Hippocampal formation (tissue), 2 donors: ENCODE measurements at regions not wholly inside any gene's neighbourhood (a gene's known extent, or its start where the extent isn't known, plus 50 kb on each side); places are given as distances from the start of the nearest gene placed in this dataset.

Experiments used
- DNase-seq, 2 donors: peaks; one replicate each; lab custom pipeline; 2025; lab: John Stamatoyannopoulos, UW

- no peak for DNase-seq
These were observed 247.7 kb upstream of the ZNF462 start for GRCh38 chr9:106615118-106615889.

GRCh38 chr9:106616026-106616425, 246.9 kb upstream of the ZNF462 start:
- peak in 1 of 2 donors; percentile 6 for DNase-seq

DNA sequence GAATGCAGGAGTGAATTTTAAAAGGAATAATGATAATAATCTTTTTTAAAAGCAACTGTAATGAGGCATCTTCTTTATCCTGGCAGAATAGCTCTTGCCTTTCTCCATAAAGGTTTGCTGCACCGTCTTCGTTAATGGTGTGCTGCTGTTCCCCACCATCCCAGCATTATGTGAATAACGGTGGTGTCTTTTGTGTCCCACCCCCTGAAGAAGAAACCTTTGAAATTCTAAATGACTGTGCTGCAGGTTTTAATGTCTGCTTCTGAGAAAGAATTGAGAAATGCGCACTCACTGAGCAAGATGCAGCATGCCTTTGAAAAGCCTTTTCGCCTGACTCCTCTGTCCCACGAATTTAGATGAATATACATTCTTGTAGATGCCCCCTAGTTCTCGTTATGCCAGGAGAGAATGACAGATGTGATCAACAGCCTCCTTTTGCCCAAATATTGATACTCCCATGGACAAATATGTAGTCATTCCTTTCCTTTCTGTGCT, 246.1 kb upstream of the ZNF462 start:
- no peak for DNase-seq

GRCh38 chr9:106619211-106619610, 243.8 kb upstream of the ZNF462 start:
- DNase-seq: no peak

DNA sequence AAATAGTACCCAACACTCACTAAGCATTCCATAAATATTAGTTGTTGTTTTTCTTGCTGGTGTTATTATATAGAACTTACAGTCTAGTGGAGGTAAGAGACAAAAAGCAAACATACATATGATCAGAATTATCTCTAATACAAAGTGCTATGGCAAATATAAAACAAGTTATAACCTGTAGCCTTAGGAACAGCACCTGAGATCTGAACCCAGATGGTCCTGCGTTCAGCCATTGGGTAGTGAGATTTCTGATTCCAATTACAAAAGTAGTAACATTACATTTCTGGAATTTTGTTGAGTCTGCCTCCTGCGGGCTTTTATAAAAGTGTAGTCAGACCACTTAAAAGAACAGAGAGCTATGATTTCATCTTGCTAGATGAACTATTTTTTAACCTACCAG, 242.9 kb upstream of the ZNF462 start:
- DNase-seq: no peak

- no peak for DNase-seq
These were observed 242.1 kb upstream of the ZNF462 start for GRCh38 chr9:106620866-106621265.

DNA sequence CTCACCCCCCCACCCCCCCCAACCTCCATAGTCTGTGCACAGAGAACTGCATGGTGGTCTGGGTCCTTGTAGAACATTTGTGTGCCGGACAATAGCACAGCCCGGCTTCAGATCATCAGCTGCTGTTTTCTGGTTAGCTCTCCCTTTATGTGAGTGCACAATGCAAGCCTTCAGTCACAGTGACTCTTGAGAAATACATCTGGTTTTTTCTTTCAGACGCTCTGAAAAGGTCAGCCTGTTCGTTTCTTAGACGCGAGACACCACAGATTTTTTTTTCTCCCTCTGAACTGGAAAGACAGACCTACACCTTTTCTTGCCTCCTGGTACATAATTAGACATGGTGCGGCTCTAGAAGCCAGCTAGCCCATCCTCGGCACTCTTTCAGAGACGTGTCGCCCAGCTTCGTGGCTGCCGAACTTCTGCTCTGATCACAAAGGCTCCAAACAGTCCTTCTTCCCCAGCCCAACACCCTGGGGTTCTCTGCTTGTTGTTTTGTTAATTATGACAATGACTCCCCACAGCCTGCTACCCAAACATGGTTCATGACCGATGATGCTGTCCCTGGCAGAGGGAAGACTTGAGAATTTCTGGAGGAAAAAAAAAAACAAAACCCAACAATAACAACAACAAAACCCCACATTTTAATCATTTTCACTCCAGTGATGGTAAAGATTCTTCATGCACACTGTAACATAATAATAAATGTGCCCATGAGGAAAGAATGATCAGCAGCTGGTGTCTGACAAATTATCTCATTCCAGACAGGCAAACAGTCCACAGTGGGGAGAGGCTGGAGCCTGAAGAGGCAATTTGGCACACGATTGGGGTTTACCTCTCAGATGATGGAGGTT, 241.4 kb upstream of the ZNF462 start:
- peak; percentile 43 to 45 for DNase-seq

DNA sequence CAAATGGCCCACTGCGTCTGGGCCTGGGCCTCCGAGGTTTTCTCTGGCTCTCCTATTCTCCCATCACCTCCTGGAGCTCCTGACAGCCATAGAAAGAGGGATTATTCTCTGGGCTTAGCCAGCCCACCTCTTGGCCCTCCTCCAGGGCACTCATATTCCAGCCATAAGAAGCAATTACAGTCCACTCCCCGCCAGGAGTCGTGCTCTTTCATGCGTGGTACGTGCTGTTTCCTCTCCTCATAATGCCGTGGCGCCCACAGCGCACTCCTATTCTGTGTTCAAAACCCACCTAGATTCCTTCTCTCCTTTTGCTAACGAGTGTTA, 240.8 kb upstream of the ZNF462 start:
- no peak for DNase-seq

DNA sequence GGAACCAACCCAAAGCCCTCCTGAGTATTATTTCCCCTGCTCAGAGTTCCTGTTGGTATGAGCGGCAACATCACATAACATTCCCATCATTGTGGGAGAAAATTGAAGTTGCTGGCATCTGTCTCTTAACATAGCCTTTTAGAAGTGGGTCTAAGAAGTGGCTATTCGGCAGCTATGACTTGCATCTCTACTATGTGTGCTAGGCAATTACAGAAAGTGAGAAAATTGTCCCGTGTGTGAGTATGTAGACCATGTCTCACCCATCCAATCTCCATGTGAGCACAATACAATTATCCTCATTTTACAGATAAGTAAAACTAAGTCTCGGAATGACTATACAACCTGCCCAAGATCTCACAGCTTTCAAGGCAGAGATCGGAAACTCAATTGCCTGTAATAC, 239.4 kb upstream of the ZNF462 start:
- no peak for DNase-seq

DNA sequence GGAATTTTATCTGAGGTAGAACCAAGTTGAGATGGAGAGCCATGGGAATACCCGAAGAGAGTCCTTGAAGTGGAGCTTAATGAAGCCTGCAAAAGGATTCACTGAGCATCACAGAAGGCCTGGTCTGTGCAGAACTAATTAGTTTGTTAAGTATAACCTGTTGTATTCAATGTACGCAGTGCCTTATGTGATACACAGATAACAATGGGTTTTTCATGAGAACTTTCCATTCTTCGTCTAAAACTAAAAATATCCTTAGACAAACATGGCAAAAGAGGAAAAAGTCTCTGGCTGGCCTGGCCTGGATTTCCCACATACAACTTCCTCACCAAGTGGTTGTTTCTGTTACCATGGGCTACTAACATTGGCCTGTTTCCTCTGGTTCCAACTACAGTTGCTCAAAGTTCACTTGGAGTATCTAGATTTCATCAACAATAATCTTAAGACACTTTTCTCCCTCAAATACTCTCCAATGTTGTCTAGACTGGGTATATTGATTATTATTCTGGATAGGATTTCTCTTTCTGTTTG, 237.6 kb upstream of the ZNF462 start:
- DNase-seq: no peak

GRCh38 chr9:106626936-106627335, 236.0 kb upstream of the ZNF462 start:
- DNase-seq: no peak

DNA sequence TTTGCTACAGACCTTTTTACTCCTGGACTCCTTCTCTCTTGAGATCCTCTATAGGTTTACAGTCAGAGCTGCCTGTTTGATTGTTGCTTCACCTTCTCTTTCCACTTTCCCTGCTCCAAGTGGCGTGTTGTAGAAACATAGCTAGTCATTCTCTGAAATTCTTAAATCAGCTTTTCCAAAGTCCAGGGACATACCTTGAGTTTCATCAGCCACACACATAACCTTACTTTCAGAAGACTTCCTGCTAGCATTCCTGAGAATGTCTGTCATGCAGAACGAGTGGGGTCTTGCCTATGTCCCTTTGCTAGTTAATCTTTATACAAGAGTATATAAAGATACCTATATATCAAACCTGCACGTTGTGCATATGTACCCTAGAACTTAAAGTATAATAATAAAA, 230.3 kb upstream of the ZNF462 start:
- DNase-seq: no peak

GRCh38 chr9:106634183-106634582, 228.8 kb upstream of the ZNF462 start:
- no peak for DNase-seq

- no peak for DNase-seq
These were observed 228.3 kb upstream of the ZNF462 start for GRCh38 chr9:106634641-106635040.

- no peak for DNase-seq
These were observed 225.5 kb upstream of the ZNF462 start for GRCh38 chr9:106637486-106637885.

DNA sequence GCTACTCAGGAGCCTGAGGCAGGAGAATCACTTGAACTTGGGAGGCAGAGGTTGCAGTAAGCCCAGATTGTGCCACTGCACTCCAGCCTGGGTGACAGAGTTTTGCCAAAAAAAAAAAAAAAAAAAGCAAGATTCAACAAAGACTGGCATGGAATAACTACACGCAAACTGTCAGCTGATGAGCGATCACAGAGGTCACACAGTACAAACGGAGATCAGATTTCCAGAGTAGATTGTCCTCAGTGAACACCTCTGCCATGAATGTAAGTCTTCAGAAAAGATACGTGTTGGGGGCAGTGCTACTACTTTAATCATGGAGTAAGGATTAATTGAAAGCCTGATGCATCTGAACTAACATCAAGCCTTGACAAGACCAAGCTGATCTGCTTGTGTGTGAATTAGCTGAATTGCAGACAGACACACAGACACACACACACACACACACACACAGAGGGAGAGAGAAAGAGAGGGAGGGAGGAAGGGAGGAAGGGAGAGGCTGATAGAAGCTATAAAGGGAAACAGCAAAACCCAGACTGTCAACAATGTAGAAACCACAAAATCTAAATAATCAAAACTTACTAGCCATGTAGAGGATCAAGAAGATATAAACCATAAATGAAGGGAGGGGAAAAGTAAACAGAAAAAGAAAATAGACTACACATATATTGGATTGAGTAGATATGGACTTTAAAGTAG, 222.9 kb upstream of the ZNF462 start:
- DNase-seq: no peak

- DNase-seq: no peak
These were observed 219.6 kb upstream of the ZNF462 start for GRCh38 chr9:106643211-106643930.

DNA sequence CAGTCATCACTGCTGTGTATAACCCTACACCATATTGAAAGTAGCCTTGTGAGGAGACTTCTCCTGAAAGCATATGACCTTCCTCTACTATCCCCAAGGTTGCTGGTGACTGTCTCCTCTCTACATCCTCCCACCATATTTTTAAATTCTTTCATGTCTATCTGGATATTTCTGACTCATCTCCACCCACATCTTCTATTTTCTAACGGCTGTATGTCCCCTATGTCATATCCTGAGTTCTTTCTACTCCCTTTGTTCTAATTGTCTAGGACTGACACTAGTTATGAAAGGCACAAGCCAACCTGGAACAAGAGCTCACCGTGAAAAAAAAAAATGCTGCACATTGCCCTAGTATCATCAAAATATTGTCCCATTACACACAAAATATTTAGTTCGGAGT, 218.3 kb upstream of the ZNF462 start:
- DNase-seq: no peak

GRCh38 chr9:106648799-106649198, 214.2 kb upstream of the ZNF462 start:
- no peak for DNase-seq

- no peak for DNase-seq
These were observed 213.3 kb upstream of the ZNF462 start for GRCh38 chr9:106649664-106650063.

- DNase-seq: no peak
These were observed 209.8 kb upstream of the ZNF462 start for GRCh38 chr9:106653213-106653612.

DNA sequence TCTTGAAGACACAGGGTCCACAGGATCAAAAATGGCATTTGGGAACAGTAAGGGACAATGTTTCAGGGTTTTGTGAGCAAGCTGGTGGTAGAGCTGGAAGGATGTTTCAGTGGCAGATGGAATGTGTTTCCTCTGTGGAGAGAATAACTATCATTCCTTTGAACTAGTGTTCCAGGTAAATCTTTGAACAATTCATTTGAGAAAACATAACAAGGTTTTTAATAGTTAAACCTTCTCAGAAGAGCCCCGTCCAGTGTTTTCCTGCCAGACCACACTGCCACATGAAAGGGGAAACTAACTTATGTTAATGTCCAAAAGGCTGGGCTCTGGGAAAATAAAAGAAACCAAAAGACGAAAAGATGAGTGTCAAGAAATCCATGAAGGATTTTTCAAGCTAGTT, 207.0 kb upstream of the ZNF462 start:
- no peak for DNase-seq
